GM04503 (cell line): ENCODE measurements at regions not wholly inside any gene's neighbourhood (a gene's known extent, or its start where the extent isn't known, plus 50 kb on each side); places are given as distances from the start of the nearest gene placed in this dataset.

ENCODE experiments used
- DNase-seq: peaks from one replicate; pipeline ENCODE4 v3.0.0-alpha.2; 2012; ENCODE audit warnings: low read depth

DNA sequence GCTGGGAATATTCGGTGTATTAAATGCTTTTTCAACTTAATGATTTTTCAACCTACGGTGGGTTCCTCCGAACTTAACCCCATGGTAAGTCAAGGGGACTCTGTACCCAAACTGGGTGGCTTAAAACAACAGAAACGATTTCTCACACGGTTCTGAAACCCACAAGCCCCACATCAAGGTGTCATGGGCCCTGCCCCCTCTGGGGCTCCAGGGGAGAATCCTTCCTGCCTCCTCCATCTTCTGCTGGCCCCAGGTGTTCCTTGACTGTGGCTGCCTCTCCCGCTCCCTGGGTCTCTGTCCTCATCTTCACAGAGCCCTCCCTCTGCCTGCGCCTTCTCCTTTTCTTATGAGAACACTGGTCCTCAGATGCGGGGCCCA is 301.3 kb upstream of the SALL3 start:
- DNase-seq, result no peak

DNA sequence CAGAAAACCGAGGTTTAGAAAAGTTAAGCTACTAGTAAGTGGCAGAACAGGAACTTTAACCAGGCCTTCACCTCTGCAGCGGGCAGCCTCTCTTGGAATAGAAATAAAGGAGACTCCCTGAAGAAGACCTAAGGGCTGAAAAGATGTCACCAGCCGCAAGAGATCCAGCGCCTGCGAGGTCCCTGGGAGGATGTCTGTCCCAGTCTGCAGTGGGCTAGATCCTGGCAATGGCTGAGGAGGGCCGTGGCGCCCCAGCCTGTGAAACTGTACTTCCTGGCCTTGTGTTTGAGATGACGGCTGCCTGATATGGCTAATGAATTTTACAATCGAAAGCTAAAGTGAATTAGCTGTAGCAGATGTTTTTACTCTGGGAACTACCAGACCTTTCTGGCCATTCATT is 300.6 kb upstream of the SALL3 start:
- DNase-seq, result no peak

DNA sequence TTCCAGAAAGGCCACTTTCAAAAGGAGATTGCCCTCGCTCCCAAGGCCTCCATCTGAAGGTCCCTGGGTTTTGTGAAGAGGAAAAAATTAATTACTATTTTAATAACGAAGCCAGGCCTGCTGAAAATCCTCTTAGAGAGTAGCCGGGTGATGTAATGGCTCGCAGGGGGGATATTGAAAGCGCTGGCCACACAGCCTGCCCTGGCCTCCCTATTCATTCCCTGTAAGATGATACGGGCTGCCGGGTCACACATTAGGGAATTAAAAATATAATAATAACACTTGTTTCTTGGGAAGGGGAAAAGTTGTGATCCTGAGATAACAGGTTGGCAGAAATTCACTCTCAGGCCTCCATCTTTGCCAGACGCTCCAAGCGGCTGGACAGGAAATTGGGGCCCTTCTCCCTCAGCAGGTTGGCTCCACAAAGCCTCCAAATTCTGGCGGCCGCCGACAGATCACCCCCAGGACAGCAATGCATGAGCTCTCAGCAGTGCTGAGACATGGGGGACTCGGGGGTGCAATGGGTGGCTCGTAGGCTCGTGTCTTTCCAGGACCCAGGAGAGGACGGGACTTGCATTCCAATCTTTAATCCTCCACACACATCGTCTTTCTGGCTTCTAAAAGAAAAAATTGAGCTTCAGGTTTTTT is 299.9 kb upstream of the SALL3 start:
- no peak for DNase-seq

DNA sequence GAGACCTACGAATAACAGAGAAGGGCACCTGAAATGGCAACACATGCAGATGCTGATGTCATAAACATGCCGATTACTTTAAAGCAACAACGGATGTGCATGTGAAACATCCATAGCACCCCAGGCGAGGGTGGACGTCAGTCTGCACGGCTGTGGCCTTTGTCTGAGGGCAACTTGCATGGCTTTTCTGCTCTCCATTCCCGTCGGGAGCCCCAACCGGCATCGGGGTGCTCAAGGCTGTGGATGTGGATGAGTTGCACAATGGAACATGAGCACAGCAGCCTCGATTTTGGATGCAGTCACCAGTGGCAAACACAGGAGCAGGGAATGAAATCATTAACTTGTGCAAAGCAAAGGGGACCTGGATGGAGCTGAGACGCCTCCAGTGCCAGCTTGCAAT is 298.2 kb upstream of the SALL3 start:
- no peak for DNase-seq

DNA sequence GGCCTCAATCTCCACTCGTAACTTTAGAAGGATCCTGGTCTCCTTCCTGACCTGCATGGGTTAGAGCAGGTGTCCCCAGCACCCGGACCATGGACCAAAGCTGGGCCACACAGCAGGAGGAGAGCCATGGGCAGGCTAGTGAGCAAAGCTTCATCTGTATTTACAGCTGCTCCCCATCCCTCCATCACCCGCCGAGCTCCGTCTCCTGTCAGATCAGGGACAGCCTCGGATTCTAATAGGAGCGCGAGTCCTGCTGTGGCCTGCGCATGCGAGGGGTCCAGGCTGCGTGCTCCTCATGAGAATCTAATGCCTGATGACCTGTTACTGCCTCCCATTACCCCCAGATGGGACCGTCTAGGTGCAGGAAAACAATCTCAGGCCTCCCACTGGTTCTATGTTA is 297.7 kb upstream of the SALL3 start:
- no peak for DNase-seq

DNA sequence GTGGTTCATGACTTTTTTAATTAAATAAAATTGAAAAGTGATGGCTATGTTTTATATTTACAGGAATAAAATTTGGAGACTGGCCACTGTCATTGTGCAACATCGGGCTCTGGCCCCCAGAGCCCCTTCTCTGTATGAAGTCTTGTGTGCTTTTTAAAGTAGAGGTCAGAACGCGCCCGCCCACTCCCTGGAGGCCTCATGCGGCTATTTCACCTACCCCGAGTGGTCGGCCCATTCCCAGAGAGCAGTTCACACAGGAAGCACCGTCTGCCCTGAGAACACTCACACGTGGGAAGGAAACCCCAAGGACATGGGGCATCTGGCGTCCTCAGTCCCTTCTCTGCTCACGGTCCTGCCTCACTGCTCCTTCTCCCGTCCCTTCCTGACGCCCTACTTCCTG is 296.9 kb upstream of the SALL3 start:
- DNase-seq, result no peak

DNA sequence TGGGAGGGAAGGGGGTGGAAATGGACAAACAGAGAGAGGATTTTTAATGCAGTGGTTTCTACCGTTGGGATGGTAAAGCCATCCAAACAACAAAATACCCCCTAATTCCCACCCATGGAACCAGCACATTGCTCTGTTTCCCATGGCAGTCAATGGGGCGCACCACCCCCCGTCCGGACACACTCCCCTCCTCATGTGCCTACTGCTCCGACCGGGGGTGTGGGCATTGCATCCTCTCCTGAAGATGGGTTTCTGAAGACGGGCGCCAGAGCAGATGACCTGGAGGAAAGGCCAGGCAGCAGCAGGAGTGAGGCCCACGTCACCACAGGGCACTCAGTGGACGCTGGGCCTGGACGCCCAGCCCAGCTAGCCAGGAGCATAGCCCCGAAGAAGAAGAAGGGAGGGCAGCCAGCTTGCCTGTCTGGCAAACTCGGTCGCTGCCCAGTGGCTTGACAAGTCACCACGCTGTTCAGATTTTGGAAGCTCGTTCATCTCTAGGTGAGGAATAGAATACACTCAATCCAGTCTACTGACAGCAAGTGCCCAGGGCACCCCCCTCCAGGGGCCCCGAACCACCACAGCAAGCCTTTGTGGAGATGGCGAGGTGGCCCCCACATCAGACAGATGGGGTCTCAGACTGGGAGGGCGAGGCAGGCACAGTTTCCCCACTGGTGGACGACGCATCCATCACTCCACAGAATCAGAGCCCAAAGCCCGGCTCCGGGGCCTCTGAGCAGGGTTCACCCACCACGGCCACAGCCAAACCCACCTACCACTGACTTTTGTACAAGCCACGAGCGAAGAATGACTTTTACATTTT is 296.2 kb upstream of the SALL3 start:
- no peak for DNase-seq

DNA sequence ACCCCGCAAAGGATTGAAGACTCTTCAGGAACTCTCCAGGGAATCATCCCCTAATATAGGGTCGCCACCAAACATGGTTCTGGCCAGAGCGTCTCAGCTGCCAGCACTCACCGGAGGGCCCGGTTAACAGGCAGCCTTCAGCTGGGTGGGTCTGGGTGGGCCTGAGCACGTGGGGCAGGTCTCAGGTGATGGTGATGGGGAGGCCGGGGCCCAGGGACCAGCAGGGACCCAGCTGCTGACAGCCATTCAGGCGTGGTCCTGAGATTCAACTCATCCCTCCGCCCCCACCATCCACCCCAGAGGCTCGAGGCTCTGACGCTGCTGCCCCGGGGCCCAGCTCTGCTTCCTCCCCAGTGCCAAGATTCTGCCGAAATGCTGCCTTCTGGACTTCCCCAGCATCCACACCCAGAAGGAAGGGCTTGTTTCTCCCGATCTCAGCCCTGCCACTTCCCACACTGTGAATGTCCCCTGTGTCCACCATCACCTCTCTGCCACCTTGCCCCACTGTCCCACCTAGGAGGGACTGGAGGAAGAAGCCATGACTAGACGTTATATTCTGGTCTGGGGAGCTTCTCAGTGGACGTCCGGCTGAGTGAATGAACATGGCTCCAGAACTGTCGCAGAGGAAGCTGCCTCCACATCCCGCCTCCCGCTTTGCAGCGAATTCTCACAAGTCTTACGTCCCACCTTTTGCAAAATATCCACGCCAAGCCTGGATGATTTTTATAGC is 294.2 kb upstream of the SALL3 start:
- DNase-seq, result no peak

DNA sequence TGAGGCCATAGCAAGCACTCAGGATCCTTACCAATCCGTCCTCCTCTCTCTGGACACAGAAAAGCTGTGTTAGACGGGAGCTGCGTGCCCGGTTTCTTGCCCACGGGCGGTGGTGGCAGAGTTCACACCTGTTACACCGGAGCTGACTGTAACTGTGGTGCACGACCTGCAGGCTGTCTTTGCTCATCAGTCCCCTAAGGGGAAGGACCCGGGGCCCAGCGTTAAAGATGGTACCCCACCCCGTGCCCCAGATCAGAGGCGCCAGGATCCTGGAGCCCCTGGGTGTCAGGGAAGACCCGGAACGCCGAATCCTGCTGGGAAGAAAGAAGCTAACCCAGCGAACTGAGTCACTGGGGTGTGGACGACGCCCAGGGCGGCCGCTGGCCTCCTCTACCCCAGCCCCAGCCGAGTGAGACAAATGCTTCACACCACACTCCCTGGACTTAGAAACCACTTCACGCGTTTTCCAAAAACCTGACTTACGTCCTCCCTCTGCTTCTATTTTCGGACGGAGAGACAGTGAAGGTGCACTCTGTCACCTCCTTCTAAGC is 293.6 kb upstream of the SALL3 start:
- no peak for DNase-seq

DNA sequence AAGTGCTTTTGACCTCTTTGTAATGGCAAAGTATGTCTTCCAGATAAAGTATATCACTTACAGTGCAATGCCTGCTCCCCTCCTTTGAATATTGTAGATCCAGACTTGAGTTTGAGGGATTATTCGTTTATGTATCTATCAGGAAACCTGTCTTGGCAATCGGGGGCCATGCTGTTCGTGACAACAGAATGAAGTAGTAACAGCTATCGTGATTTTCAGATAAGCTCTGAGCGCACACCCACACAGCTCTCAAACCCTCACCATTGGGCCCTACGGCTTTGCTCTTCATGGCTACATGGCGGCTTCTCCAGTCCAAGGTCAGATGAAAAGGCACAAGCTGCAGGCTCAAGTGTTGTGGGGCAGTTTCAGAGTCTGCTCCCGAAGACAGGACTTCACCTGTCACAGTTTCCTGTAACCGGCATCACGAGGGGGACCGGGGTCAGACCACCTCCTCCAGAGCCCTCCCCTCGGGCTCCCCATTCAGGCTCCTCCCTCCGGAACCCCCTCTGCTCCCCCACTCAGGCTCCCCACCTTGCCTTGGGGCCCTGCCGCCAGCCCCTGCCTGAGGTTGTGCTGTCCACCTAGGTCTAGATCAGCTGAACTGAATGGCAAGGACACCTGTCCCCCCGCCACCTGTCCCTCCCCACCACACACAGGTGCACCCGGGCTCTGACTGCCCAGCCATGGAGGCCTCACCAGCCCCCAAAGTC is 292.5 kb upstream of the SALL3 start:
- DNase-seq, result no peak

DNA sequence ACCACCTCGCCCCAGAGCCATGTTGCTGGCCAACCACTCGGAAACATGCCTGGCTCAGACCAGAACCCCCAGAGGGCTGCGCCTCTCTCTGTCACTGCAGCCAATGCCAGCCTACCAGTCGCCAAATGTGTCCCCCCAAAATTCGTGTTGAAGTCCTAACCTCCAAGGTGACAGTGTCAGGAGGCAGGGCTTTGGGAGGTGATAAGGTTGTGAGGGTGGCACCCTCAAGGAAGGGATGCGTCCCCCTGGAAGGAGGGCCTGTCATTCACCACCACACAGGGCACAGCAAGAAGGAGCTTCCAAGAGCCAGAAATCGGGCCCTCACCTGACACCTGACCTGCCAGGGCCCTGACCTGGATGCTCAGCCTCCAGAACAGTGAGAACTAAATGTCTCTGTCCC is 291.9 kb upstream of the SALL3 start:
- DNase-seq, result no peak

DNA sequence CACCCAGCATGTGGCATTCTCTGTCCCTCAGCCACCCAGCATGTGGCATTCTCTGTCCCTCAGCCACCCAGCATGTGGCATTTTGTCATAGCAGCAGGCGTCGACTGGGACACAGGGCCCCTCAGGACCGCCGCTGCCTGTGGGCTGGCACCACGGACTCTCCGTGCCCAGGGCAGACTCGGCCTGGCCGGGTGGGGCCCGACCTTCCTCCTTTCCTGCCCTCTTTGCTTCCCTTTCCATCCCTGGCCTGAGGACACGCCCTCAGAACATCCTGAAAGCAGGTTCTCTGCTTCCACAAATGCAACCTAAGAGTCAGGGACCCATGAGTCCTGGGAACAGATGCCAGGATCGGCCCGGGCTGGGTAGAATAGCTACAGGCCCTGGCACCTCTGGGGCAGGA is 291.4 kb upstream of the SALL3 start:
- DNase-seq, result no peak

DNA sequence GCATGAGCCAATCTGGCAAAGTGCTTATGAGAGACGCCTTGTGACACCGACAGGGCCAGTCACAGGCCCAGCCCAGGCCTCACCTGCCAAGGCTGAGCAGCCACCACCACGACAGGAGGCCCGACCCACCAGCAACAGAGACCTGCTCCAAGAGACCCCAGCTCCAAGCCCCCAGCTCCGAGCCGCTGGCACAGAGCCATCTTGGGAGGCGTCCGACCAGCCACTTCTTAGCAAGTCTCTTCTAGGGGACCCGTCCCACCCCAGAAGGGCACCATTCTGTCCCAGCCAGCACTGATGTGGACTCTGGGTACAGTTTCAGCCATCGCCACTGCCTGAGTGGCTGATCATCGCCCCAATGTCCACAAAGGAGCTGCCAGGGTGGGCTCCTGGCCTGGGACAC is 290.7 kb upstream of the SALL3 start:
- DNase-seq, result no peak

DNA sequence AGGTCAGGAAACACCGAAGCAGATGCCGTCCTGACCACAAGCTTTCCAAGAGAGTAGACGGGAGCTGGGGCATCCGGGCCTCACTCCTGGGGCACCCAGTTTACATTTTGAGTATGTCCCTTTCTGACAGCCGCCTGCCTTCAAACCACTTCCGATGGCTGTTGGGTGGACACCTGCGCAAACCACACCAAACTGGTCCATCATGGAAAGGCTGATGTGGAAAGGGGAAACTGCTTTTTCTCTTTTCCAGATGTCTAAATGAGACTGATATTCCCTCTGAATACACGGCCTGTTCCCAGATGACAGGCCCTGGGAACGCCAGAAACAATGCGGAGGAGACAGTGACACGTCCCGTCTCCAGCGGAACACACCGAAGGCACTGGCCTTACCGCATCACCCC is 290.0 kb upstream of the SALL3 start:
- no peak for DNase-seq

DNA sequence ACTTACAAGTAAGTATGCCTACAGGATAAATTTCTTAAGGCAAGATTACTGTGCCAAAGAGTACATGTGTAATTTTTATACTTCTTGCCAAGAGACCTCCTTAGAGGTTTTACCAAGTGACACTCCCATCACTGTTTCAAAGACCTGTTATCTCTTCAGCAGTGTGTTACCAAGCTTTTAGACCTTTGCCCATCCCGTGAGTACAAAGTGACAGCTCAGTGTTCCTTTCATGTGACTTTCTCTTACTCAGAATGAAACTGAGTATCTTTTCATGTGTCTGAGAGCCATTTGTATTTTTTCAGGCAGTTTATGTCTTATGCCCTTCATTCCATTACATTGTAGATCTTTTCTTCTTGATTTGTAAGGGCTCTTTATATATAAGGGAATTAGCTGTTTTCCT is 287.5 kb upstream of the SALL3 start:
- no peak for DNase-seq

DNA sequence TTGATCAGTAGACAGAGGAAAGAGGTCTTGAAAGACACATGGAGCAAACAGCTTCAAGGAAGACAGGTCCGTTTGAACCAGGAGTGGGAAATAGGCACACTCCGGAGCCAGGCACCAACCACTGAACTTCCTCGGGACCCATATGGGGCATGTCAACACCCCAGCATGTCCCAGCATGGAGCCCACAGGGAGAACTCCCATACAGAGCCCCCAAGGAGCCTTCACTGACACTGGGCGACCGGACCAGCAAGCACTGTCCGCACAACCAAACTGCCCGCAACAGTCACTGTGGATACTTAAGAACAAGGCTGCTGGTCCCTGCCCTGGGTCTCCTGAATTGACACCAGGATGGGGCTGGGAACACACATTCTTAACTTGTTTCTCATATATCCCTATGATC is 286.2 kb upstream of the SALL3 start:
- DNase-seq, result no peak

DNA sequence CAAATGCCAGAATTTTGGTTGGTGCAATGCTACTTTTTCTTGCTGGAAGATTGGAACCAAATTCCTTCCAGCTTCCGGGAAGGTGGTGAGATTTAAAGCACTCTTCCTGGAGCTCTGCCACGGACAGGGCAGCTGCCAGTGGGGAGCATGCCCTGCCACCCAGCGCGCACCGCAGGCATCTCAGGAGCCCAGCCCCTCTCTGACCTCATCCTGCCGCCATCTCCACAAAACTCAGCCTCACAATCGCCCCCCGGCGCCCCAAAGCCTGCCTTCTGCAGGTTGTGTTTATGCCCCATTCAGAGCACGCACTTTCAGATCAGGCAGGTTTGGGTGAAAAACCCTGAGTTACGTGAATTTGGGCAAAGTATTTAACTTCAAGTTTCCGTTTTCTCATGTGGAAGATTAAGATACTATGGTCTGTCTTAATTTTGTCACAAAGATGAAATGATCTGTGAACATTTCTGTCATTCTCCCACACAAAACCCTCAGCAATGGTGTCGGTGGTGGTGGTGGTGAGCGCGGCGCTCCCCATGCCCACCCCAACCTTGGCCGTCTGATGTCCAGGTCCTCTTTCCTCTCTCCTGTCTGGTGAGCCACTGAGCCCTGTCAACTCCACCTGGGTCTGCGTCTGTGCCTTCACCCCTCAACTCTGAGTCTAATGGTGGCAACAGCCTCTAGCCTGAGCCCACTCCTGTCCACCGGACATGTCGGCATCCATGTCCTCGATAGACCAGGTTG is 282.8 kb upstream of the SALL3 start:
- no peak for DNase-seq

DNA sequence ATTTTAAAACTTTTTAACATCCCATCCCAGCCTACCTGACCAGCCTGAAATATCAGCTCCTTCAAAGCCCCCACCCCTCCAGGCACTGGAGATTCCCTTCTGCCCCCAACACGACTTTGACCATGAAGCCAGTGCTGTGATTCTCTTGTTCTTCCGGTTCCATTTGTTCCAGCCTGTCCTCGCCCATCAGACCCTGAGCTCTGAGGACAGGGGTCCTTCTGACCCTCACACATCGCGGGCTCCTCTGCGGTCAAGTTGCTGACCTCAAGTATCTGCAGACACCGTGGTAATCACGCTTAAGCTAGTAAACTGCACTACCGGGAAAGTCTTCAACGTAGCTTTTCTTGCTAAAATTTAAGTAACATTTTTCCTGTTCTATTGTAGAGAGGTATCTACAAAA is 282.2 kb upstream of the SALL3 start:
- DNase-seq, result no peak

DNA sequence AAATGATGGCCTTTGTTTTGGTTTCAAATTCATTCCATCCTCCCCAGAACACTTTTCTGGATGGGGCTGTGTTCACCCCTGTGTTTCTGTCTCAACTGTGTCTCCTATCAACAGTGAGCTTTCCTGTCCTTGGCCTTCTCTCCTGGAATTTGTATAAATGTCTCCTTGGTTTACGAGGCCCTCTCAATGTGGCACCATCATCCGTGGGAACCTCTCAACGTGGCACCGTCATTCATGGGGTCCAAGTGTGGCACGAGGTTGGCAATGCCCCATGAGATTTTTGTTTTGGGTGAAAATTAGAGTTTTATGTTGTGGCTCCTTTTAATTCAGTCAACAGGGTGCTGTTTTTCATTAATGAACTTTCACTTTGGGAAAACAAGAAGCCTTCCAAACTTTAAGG is 280.7 kb upstream of the SALL3 start:
- DNase-seq, result no peak

DNA sequence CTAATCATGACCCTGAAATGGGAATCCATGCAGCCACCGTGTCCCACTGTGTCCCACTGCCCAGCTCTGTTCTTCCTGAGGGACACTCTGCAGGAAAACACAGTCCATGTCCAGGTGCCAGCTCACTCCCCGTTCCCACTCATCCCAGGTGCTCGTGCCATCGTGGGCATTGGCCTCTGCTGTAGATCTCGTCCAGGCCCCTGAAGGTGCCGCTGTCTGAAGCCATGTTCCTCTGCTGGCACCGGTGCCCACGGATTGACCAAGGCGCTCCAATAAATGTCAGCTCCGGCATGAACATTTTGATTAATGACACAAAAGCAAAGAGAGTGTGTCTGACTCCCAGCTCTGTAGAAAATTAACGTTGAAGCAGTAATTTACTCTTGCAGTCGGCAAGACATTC is 280.1 kb upstream of the SALL3 start:
- DNase-seq, result no peak

DNA sequence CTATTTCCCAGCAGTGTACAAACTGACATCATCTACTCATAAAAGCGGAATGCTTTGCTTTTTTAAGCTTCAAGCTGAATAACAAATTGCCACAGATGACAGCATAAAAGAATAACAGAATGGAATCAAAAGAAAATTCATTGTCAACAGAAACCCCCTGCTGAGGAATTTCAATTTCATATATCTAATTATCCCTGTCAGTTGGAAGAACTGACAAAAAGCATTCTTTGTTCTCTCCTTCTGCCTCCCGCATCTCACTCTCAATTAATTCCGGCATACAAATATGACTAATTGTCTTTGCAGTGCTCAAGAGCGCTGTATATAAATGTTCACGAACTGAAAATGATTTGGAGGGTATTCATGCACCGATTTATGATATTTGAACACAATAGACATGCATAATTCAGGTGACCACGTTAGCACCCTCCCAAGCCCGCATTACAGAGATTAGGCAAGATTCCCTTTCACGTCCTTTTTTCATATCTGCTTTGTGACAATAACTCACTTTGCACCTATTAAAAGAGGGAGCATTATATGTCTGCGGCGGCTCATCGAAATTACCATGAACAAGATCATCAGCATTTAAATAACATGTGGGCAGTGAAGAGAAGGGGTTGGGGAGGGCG is 277.7 kb upstream of the SALL3 start:
- no peak for DNase-seq
